HG03108 (cell line): ENCODE measurements at regions not wholly inside any gene's neighbourhood (a gene's known extent, or its start where the extent isn't known, plus 50 kb on each side); places are given as distances from the start of the nearest gene placed in this dataset.
"Not testable (repeated sequence)": the region's sequence is repeated elsewhere in the genome, so short reads cannot be mapped to it uniquely, and the experiment has no call there.

ENCODE experiments used
- ATAC-seq: cut with Tn5 transposase; IDR thresholded peaks from one replicate; pipeline ENCODE4 v1.9.1; 2021; ENCODE audit warnings: moderate library complexity; ENCODE audit not compliant: unreplicated experiment

DNA sequence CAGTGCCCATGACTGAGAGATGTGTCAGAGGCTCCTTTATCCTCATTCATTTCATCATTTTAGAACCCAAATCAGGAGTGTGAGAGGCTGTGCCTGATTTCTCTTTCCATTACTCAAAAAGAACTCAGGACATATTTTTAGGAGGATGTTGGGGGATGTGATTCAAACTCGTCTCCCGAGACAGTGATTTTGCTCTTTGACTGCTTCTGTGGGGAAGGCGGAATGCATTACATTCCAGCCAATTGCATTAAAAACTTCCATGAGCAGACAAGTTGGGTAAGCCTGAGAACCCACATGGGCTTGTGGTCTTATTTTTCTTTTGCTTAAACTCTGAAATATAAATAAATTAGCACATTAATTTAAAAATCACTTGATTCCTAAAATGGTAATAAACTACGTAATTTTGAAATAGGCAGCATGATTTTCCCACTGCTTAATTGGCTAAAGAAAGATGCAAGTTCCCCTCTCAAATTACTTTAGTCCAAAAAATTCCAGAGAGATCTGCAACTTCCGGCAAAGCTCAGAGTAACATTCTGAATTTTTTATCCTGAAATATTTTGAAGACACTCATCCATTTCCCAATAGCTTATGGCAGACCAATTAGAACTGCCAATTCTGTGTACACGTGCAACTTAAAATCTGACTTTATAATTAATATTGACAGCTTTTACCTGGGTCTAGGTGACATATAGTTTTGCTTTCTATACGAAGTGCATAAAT lies 185.6 kb downstream of the C7orf25 start:
- no peak for ATAC-seq

DNA sequence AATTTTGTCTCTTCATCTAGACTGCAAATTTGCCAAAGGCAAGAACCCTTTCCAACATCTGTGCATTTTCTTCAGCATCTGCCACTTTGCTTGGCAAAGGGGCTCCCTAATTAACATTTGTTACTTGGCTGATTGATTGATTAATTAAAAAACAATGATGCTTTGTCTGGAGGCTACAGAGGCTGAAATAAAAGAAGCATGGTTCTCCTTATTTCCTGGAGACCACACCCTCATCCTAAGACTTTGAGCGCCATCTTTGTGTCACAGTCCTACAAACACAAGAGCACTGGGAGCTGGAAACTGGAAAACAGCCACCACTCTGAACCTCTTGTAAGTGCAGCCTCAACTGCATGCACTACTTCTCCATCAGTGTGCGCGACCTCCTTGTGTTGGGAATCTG lies 189.2 kb downstream of the C7orf25 start:
- ATAC-seq = no peak

DNA sequence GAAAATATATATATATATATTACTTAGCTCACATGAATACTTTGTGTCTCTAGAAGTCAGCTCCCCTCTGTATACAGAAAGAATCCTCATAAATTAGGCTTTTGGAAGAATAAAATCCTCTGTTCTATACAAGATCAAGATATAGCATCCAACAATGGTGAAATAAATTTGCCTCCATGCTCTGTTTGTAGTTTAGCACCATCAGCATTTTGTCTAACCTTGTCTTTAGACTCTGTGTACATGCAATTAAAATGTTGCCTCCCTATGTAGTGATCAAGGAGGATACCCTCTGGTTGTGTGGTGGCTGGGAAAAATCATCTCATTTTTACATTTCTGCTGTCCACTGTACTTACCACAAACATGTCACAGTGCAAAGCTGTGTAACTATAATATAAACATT lies 189.7 kb downstream of the C7orf25 start:
- ATAC-seq = no peak

DNA sequence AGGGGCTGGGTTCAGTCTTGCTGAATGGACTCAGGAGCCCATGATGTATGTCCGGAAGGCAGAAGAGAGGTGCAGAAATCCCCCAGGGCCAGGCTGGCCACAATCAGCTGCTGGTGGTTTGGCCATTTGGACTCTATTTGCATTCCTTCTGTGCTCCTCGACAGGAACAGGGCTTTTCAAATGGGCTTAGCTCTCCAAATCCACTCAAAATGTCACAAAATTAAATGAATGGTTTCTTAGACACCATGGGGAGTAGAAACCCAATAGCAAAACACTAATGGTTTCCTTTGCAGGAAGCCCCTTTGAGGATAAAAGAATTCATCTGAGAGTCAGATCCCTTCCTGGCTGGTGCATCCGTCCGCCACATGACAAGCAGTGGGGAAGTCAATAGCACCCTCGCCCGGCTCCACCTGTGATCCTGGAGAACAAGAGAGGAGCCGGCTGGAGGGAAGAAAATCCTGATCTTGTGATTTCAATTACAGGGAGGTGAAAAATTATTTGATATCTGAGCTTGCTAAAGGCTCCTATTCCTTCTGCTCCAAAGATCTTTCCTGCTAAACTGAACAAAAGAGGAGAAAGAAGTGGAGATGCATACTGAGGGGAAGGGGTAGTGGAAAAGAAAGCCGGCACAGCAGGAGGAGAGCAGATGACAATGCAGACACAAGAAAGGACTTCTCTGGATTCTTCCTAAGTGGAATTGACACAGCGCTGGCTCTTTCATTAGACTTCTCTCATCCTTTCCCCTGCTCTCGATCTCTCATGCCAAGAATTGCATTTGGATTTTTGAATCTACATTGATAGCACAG lies 190.7 kb downstream of the C7orf25 start:
- ATAC-seq = no peak

DNA sequence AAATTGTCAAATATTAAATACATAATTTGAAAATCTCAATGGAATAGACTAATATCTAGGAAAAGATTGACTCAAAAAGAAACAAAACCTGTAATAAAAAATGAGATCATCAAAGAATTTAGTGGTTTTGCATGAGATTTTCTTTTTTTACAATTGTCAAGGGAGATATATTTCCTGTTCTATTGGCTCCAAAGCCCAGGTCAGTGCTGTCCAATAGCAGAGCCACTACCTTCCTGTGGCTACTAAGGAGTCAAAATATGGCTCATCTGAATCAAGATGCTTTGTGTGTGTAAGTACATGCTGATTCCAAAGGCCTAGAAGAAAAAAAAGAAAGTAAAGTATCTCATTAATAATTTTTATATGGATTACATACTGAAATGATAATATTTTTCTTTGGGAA lies 191.9 kb downstream of the C7orf25 start:
- no peak for ATAC-seq

DNA sequence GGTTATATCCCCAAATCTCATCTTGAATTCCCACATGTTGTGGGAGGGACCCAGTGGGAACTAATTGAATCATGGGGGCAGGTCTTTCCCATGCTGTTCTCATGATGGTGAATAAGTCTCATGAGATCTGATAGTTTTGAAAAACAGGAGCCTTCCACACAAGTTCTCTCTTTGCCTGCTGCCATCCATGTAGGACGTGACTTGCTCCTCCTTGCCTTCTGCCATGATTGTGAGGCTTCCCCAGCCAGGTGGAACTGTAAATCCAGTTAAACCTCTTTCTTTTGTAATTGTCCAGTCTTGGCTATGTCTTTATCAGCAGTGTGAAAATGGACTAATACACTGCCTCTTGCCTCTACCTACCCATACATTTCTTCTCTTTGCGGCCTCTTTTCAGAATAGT lies 193.4 kb downstream of the C7orf25 start:
- ATAC-seq = not testable (repeated sequence)

DNA sequence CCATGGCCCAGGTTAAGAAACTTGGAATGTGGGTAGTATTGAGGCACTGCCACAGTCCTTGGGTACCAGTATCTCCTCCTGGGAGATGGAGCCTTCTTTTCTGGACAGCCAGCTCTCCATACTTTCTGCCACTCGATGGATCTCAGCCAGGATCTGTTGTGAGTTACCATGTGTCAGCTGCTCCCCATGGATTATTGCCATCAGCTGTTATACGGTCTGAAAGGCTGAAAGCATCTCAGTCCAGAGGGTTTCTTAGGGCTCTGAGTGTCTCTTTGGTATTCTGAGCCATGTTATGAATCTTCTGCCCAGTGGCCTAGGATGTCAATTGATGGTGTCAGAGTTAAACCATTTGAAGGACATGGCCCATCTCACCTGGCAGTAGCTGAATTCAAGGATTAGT lies 197.5 kb downstream of the C7orf25 start:
- ATAC-seq = no peak

DNA sequence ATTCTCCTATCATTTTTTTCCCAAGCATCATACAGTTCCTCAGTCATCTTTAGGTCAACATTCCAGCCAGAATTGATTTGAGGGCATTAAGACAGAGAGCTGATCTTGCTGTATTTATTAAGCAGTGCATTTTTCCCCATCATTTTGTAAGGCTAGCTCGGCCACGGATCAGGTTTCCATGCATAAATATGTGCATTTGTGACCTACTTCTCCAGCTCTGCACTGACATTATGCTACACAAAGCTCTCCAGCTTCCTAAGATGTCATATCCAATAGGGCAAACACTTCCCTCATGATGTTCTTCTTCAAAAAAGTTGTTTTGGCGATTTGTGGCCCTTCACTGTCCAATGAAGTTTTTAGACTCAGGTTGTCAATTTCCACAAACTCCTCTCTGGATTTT lies 202.6 kb downstream of the C7orf25 start:
- no peak for ATAC-seq

DNA sequence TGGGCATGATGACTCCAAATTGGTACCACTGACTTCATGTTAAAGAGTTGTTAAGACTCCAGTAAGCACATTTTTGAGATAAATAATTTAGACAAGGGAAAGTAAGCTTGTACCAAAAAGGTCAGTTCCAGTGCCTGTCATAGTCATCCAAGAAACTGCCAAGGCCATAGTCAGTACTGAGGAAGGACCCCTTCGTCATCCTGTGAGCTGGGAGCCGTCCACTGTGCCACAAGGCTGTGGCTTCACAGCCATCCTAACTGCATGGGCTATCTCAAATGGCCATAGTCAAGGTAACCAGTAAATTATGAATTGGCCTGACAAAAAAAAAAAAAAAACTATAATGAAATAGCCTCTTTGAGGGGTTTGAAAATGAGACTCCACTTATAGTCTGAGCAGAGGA lies 207.2 kb downstream of the C7orf25 start:
- no peak for ATAC-seq

DNA sequence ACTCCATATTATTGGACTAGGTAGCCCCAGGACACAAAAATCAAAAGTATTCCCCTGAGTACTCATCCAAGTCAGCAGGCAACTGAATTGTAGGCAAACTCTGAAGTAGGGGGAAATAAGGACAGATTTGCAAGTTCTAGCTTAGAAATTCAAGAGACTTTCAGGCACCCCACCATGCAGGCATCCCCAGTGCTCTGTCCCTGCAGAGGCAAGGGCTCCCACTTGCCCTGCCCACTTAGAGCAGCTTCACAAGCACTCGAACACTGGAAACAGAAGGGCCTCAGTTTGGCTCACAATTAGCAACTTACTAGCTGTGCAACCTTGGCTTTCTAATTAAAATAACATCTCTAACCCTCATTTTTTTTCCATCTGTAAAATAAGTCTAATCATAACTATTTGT lies 209.2 kb downstream of the C7orf25 start:
- no peak for ATAC-seq

DNA sequence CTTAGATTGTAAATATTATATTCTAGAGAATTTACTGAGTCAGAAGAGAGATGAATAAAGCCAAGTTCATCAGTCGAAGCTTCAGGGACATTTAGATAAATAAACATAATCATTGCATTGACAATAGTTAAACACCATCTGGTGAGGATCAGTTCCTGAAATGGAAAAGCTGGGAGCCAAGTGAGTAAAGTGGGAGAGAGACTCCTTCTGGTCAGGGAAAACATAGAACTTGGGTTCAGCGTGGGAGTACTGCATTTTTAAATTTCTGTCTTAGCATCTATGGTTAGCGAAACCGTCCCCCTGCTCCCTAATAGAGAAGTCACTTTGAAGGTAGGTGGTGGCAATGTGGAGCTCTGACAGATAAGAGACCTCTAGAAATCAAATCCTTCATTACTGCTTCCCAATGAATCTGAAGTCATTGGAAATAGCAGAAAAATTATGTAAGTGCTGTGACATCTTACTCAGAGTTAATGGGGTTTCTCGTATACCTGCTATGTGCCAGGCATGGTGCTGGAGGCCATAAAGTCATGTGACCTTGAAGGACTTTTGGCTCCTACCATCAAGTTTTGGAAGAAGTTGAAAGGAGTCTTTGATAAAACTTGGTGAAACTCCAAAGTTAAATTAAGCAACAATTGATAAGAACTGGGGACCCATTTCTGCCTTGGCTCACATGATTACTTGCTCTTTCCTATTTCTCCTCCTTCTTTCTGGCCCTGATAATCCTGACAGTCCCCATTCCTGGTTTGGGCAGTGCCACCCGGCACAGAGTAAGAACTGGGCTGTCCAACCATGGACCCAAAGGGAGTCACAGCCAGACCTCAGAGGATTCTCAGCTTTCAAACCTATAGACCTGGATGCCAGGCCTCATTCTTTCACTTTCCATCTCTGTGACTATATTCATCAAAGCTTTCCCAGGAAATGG lies 211.2 kb downstream of the C7orf25 start:
- ATAC-seq = no peak

DNA sequence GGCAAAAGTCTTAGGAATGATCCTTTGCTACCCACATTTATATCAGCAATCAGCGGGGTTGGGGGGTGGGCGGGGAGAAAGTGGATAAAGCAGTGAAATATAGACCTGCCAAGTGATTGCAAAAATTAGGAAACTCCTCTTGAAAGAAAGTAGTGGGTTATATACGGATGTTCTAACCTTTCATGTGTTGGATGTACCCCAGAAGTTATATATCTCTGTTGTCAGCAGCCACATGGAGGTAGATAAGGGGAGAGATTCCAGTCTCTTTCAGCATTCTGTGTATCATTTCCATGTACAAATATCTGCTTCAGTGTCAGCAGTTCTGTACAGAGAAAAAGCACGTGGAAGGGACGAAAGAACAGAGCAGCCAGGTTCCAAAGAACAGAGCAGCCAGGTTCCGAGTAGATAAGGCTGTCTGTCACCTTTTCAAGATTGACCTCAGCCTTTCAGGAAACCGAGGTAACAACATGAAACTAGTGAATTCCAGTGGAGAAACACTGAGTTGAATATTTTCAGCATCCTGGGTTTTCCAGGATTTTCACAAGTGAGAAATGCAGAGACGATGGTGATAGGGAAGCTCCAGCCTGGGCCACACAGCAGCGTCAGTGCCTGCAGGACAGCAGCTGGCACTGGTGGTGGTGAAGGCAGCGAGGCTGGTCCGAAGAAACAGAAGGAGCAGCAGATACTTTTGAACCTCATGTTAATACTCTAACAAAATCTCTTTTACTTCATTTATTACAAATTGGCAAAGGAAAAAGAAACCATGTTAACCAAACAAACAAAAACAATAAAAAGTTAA lies 212.3 kb downstream of the C7orf25 start:
- no peak for ATAC-seq

DNA sequence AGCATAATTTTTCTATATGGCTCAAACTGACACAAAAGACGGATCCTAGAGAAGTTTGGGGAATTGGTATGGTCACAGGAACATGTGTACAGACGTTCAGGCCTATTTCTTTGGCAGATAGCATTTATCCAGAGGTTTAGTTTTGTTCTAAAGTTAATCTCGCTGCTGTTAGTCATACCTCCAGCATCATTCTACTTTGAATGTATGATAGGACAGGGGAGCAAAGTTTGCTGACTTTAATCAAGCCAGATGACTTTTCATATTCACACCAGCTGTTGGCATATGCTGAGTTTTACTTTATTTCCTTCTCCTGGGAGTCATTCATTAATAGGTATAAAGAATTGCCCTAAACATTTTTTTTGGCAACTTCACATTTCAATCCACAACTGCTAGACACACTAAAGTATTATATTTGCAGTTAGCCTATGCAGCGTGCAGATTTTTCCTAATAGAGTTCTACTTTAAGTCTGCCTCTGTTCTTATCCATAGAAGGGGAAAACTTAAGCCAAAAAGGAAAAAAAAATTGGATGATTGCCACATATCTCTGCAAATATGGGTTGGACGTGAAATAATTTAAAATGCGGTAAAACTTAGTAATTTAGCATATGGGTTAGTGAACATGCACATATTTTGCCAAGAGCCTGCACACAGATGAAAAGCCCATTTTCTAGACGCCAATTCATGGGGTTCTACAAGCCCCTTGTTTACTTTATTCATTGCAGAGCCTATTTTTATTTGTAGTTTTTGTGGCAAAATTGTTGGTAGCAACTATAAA lies 213.1 kb downstream of the C7orf25 start:
- ATAC-seq = no peak

DNA sequence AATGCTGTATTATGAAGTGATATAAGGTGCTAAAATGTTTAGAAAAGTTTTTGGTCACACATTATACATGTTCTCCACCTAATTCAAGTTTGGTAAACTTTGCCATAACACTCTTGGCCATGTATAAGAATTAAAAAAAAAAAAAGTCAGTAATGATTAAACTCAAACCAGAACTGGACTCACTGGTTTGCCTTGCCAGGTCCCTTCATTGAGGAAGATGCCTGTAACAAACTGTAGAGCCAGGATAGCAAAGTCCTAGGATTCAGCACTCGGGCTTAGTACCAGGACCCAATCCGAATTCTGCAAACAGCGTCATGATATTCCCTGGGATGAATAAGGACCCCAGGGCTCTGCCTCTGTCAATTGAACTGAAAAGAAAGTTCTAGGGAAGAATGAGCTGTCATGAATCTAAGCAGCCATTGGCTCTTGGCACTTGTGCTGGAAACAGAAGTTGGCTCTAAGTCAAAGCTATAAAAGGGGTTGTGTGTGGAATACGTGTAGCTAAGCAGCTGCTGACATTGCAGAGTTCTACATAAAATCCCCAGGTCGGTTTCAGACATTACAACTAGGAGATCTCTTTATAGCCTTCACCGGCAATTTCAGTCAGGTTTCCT lies 216.9 kb downstream of the C7orf25 start:
- ATAC-seq = no peak

DNA sequence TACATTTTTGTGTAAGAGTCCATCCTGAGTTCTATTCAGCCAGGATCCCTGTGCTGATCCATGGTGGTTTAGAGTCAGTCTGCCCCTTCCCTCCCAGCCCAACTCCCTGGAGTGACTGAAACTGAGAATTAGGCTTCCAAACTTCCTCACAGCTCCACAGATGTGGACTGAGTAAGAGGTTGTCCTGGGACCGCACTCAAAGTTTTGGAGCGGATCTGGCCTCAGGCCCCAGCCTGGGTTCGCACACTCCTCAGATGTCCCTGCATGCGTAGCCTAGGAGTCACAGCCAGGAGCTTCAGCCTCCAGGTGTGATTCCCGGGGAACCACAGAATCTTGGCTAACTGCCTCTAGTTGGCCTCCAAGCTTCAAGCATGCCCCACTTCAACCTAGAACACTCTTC lies 218.1 kb downstream of the C7orf25 start:
- ATAC-seq = no peak

DNA sequence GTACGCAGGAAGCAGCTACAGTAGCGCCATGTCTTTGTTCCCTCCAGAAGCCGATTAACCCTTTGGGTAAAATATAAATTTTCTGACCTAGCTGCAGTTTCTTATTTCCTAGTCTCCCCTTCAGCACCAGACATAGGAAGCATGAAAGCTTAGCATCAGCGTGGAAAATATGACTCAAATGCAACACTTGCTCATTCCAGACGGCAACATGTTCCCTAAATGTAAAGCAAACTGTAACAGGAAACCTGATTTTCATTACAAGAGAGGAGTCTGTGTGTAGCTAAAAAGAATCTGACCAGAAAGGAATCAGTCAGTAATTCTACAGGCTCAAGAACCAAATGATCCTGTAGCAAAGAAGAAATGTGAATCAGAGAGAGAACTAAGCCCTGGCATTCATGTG lies 219.2 kb downstream of the C7orf25 start:
- no peak for ATAC-seq

DNA sequence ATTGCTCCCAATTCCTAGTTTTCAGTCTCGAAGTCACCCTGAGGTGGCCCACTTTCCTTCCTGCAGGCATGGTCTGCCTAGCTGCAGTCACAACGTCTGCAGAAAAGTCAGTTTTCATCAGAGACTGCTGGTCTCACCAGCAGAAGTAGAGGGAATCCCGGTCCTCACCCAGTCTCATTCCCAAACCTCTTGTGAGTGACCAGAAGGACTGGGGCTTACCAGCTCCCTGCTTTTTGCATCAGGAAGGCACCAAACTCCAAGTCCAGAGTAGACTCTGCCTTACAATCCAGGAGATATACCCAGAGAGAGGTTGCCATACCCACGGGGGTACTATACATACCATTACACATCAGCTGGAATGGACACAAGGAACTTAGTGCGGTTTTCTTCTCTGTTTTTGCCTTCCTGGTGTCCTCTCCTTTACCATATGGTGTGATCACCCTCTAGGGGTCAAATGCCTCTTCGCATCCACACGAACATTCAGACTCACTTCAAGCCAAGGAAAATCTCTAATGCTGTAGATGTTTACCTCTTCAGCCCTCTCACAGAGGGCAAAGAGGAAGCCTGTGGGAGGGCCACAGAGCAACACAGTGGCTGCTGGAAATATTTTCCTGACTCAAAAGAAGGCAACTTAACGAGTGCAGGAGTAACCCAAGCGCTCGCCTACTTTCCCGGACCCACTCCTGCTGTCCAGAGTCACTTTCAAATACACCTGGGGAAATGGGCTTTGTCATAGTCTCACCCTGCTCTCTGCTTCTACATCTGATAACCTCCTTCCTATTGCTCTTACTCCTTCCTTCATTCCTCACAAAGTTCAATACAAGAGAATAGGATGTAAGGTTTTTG lies 220.9 kb downstream of the C7orf25 start:
- no peak for ATAC-seq

DNA sequence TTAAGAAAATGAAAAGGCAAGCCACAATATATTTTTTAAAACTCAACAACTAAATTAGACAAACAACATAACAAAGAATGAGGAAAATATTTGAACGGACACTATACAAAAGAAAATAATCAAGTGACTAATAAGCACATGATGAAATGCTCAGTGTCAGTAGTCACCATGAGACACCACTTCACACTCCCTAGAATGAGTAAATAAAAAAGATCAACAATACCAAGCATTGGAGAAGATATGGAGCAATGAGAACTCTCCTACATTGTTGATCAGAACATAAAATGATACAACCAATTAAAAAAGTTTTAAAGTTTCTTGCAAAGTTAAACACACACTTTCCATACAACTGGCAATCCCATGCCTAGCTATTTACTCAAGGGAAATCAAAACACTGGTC lies 222.2 kb downstream of the C7orf25 start:
- ATAC-seq = no peak

DNA sequence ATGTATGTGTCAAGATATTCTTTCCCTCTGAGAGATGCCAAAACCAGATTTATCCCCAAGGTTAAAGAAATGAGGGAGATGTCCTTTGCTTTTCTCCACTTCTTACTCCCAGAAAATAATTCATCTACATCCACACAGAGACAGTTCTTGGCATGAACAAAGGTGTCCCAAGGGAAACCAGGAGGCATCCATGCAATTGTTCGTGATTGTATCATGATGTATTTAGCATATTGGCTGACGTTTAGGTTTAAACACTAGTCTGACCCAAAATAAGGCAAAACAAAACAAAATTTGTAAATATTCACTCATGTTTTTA lies 223.9 kb downstream of the C7orf25 start:
- no peak for ATAC-seq
